Posterior cingulate gyrus (tissue), 11 donors: ENCODE measurements at regions not wholly inside any gene's neighbourhood (a gene's known extent, or its start where the extent isn't known, plus 50 kb on each side); places are given as distances from the start of the nearest gene placed in this dataset.

Source experiments
- DNase-seq, 10 donors: peaks; one replicate each; pipeline versions ENCODE4 v3.0.0 to v3.0.0-alpha.2; 2020 to 2021; ENCODE audit warnings: mixed read lengths in 3 of 10
- intact Hi-C: fragments of 100-400 bp; cut with DNase I; formaldehyde crosslinking; loops from one replicate; pipeline ENCODE4 v1.15.1; 2023

GRCh38 chr14:64639340-64639821 is 64.8 kb upstream of the PLEKHG3 start:
- intact Hi-C loops: loop anchor here (10.0 kb wide), 2 partner anchors 135 to 295 kb away; partner anchors contain the start of genes ZBTB1 and ZBTB25
- DNase-seq: no peak

- intact Hi-C loops: no loop called here
These were observed 63.4 kb upstream of the PLEKHG3 start for GRCh38 chr14:64640839-64641238.

GRCh38 chr14:64641760-64642159 is 62.5 kb upstream of the PLEKHG3 start:
- intact Hi-C loops: no loop called here

More at GRCh38 chr14:64640839-64641238, 63.4 kb upstream of the PLEKHG3 start:
- no peak for DNase-seq

GRCh38 chr14:64643709-64644108 is 60.5 kb upstream of the PLEKHG3 start:
- intact Hi-C loops: no loop called here
- no peak for DNase-seq

More at GRCh38 chr14:64641760-64642159, 62.5 kb upstream of the PLEKHG3 start:
- DNase-seq: no peak

GRCh38 chr14:64644629-64645028 is 59.6 kb upstream of the PLEKHG3 start:
- intact Hi-C loops: no loop called here
- no peak for DNase-seq

- no peak for DNase-seq
- intact Hi-C loops: no loop called here
These were observed 58.9 kb upstream of the PLEKHG3 start for GRCh38 chr14:64645220-64645892.

- DNase-seq: no peak
These were observed 58.1 kb upstream of the PLEKHG3 start for GRCh38 chr14:64646103-64646502.

GRCh38 chr14:64649383-64649998 is 54.7 kb upstream of the PLEKHG3 start:
- DNase-seq: no peak
- intact Hi-C loops: no loop called here

More at GRCh38 chr14:64646103-64646502, 58.1 kb upstream of the PLEKHG3 start:
- intact Hi-C loops: no loop called here

GRCh38 chr14:64653900-64654245 is 50.4 kb upstream of the PLEKHG3 start:
- intact Hi-C loops: no loop called here

GRCh38 chr14:64654246-64654900 is 49.9 kb upstream of the PLEKHG3 start:
- intact Hi-C loops: no loop called here
- DNase-seq: no peak

More at GRCh38 chr14:64653900-64654245, 50.4 kb upstream of the PLEKHG3 start:
- no peak for DNase-seq
